Astrocyte (in vitro differentiated cells and primary cell): ENCODE measurements at regions not wholly inside any gene's neighbourhood (a gene's known extent, or its start where the extent isn't known, plus 50 kb on each side); places are given as distances from the start of the nearest gene placed in this dataset.

Experiments
- DNase-seq: peaks from one replicate; pipeline ENCODE4 v3.0.0-alpha.2; 2010; ENCODE audit warnings: low read depth
- FAIRE-seq: peaks from 2 replicates; lab custom pipeline; 2011; peaks lifted over from hg19 to GRCh38; lab: Jason Lieb, UNC
- H2AFZ ChIP-seq: 2 replicates; pipeline ENCODE4 v1.6.0; 2012; ENCODE audit warnings: low read depth, low read length, inconsistent platforms
- H3K27ac ChIP-seq: 2 replicates; pipeline ENCODE4 v1.5.1; 2011; ENCODE audit warnings: low read depth, low read length, inconsistent platforms
- H3K27me3 ChIP-seq: 2 replicates; pipeline ENCODE4 v1.6.0; 2011; ENCODE audit warnings: low read length, inconsistent platforms; ENCODE audit not compliant: insufficient read depth
- H3K36me3 ChIP-seq: 2 replicates; pipeline ENCODE4 v1.5.1; 2011; ENCODE audit warnings: low read length, inconsistent platforms; ENCODE audit not compliant: insufficient read depth
- H3K4me1 ChIP-seq: 2 replicates; pipeline ENCODE4 v1.5.1; 2011; ENCODE audit warnings: low read length, inconsistent platforms; ENCODE audit not compliant: insufficient read depth
- H3K4me2 ChIP-seq: 2 replicates; pipeline ENCODE4 v1.6.0; 2012; ENCODE audit warnings: low read length, inconsistent platforms
- H3K4me3 ChIP-seq: 2 replicates; pipeline ENCODE4 v1.5.1; 2011; ENCODE audit warnings: low read depth, mild to moderate bottlenecking, low read length, inconsistent platforms; ENCODE audit not compliant: insufficient read depth
- H3K79me2 ChIP-seq: 2 replicates; pipeline ENCODE4 v1.6.0; 2012; ENCODE audit warnings: mild to moderate bottlenecking, low read length, inconsistent platforms; ENCODE audit not compliant: insufficient read depth
- H3K9ac ChIP-seq: 2 replicates; pipeline ENCODE4 v1.6.0; 2012; ENCODE audit warnings: mild to moderate bottlenecking, low read length, inconsistent platforms
- H3K9me3 ChIP-seq: 2 replicates; pipeline ENCODE4 v1.5.1; 2012; ENCODE audit warnings: low read depth, mild to moderate bottlenecking, low read length, inconsistent platforms; ENCODE audit not compliant: insufficient read depth
- H4K20me1 ChIP-seq: 2 replicates; pipeline ENCODE4 v1.6.0; 2012; ENCODE audit warnings: low read length, inconsistent platforms; ENCODE audit not compliant: insufficient read depth
- H3K27ac Mint-ChIP-seq: one replicate; pipeline ENCODE4 v1.8.0; 2021; ENCODE audit warnings: mild to moderate bottlenecking, mixed read lengths; ENCODE audit not compliant: unreplicated experiment
- H3K27me3 Mint-ChIP-seq: one replicate; pipeline ENCODE4 v1.8.0; 2021; ENCODE audit warnings: low read depth, mixed read lengths; ENCODE audit not compliant: unreplicated experiment
- H3K36me3 Mint-ChIP-seq: one replicate; pipeline ENCODE4 v1.8.0; 2021; ENCODE audit warnings: low read depth, mixed read lengths; ENCODE audit not compliant: unreplicated experiment
- H3K4me1 Mint-ChIP-seq: one replicate; pipeline ENCODE4 v1.8.0; 2021; ENCODE audit warnings: low read depth, mixed read lengths; ENCODE audit not compliant: unreplicated experiment
- H3K4me3 Mint-ChIP-seq: one replicate; pipeline ENCODE4 v1.8.0; 2021; ENCODE audit warnings: mild to moderate bottlenecking, moderate library complexity, mixed read lengths; ENCODE audit not compliant: unreplicated experiment
- H3K9me3 Mint-ChIP-seq: one replicate; pipeline ENCODE4 v1.8.0; 2021; ENCODE audit warnings: mild to moderate bottlenecking, mixed read lengths; ENCODE audit not compliant: unreplicated experiment
- CTCF ChIP-seq: IDR thresholded peaks from 2 replicates; pipeline ENCODE4 v1.5.1; 2011; ENCODE audit warnings: low read depth, mild to moderate bottlenecking, inconsistent platforms, low read length, moderate library complexity; ENCODE audit not compliant: insufficient read depth
- EZH2 ChIP-seq: IDR thresholded peaks from 2 replicates; pipeline ENCODE4 v1.6.1; 2012; ENCODE audit warnings: mild to moderate bottlenecking, low read length, inconsistent platforms; ENCODE audit not compliant: insufficient read depth

- no peaks in the 10 kb centered on the region for H3K9me3 ChIP-seq
- H3K4me1 ChIP-seq: no peaks in the 10 kb centered on the region
- H3K27ac Mint-ChIP-seq: peak overlapping the region; percentile 69
- FAIRE-seq (no peak), DNase-seq (no peak)
- no peak overlapping the region for H3K9ac ChIP-seq
- no peaks in the 10 kb centered on the region for H3K36me3 Mint-ChIP-seq
- no peak overlapping the region for H3K4me3 Mint-ChIP-seq
- H3K27me3 Mint-ChIP-seq: no peaks in the 10 kb centered on the region
- H3K27ac ChIP-seq: no peak overlapping the region
- no peaks in the 10 kb centered on the region for H4K20me1 ChIP-seq
- H3K9me3 Mint-ChIP-seq: no peaks in the 10 kb centered on the region
- H2AFZ ChIP-seq: no peak overlapping the region
- H3K27me3 ChIP-seq: no peaks in the 10 kb centered on the region
- no peaks in the 10 kb centered on the region for H3K79me2 ChIP-seq
- no peaks in the 10 kb centered on the region for H3K36me3 ChIP-seq
- TF ChIP-seq CTCF (no peak), EZH2 (no peak)
- peaks cover 22% of the 10 kb centered on the region for H3K4me1 Mint-ChIP-seq
- H3K4me2 ChIP-seq: no peak overlapping the region
- H3K4me3 ChIP-seq: no peak overlapping the region
Observed at GRCh38 chr14:22174412-22175277, 414.4 kb downstream of the DAD1 start.

GRCh38 chr14:22168092-22168955 is 420.7 kb downstream of the DAD1 start:
- Mint-ChIP-seq H3K4me3 (no peak overlapping the region), H3K27me3 (peaks cover 7% of the 10 kb centered on the region), H3K36me3 (no peaks in the 10 kb centered on the region), H3K9me3 (no peaks in the 10 kb centered on the region), H3K4me1 (peaks cover 5% of the 10 kb centered on the region), H3K27ac (peak overlapping the region; percentile 8)
- H3K4me1 ChIP-seq: no peaks in the 10 kb centered on the region
- H3K4me2 ChIP-seq: no peak overlapping the region
- TF ChIP-seq EZH2 (no peak), CTCF (peak; percentile 7)
- no peak overlapping the region for H2AFZ ChIP-seq
- DNase-seq (no peak), FAIRE-seq (no peak)
- H3K9me3 ChIP-seq: no peaks in the 10 kb centered on the region
- no peak overlapping the region for H3K4me3 ChIP-seq
- H3K27me3 ChIP-seq: no peaks in the 10 kb centered on the region
- no peaks in the 10 kb centered on the region for H3K36me3 ChIP-seq
- H4K20me1 ChIP-seq: no peaks in the 10 kb centered on the region
- no peak overlapping the region for H3K9ac ChIP-seq
- H3K79me2 ChIP-seq: no peaks in the 10 kb centered on the region
- H3K27ac ChIP-seq: no peak overlapping the region
